ENCODE measurements at regions not wholly inside any gene's neighbourhood (a gene's known extent, or its start where the extent isn't known, plus 50 kb on each side); places are given as distances from the start of the nearest gene placed in this dataset.
A peak's percentile ranks its signal among the peaks of the same experiment; 100 is the strongest.

DNA sequence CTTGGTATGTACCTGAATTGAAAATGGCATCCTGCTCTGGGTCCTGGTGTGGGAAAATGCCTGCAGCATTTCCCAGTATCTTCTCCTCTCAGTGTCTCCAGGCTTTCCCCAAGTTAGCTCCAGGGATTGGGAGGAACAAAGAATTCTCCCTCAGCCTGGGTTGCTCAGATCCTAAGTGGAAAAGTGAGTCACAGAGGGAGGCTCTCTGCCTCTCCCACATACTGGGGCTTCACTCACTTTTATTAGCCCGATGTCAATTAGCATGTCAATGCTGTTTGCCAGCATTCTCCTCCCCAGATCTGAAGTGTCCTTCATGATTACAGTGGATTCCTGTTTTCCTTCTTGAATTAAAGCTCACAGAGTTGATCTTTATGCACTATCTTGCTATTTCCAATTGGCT, 655.0 kb downstream of the EPHA3 start:
- 63% methylated on average over 1 of the region's 1 CpG for WGBS (ENCODE audit: insufficient coverage)
- Histone ChIP-seq H3K9ac (ENCODE audit: insufficient read depth, low read length, poor library complexity, severe bottlenecking) (no peak overlapping the region), H2AFZ (ENCODE audit: insufficient read depth, low read depth, low read length, poor library complexity, severe bottlenecking) (no peak overlapping the region), H3K4me2 (replicated peaks; ENCODE audit: extremely low read depth, low read length, poor library complexity, severe bottlenecking) (no peak overlapping the region), H3K9me3 (replicated peaks in 1 of 2; ENCODE audit: control insufficient read depth in 1 of 2, insufficient read depth in 1 of 2, low read length in 2 of 2) (peaks cover 0 to 19% of the 10 kb centered on the region in 2 donors), H3K4me1 (ENCODE audit: control insufficient read depth in 1 of 2, insufficient read depth in 2 of 2, low read length in 2 of 2) (no peaks in the 10 kb centered on the region), H3K27me3 (ENCODE audit: control insufficient read depth in 2 of 2, insufficient read depth in 2 of 2, low read length in 2 of 2) (no peaks in the 10 kb centered on the region), H3K27ac (ENCODE audit: low read depth in 1 of 2, low read length in 2 of 2) (no peak overlapping the region), H3K36me3 (replicated peaks in 1 of 2; ENCODE audit: control insufficient read depth in 1 of 2, insufficient read depth in 2 of 2, low read length in 2 of 2) (no peaks in the 10 kb centered on the region), H3K4me3 (replicated peaks in 1 of 3; ENCODE audit: low read depth in 2 of 3, low read length in 3 of 3) (no peak overlapping the region), H3K79me2 (ENCODE audit: insufficient read depth, low read length) (no peaks in the 10 kb centered on the region), H4K20me1 (ENCODE audit: insufficient read depth, low read length) (no peaks in the 10 kb centered on the region)
- no peaks in the 10 kb centered on the region for H3K4me1 Mint-ChIP-seq
- H3K27me3 Mint-ChIP-seq (ENCODE audit: low read depth in 3 of 3) = no peaks in the 10 kb centered on the region
- intact Hi-C loops (cut with micrococcal nuclease) = no loop called here
- DNase-seq = no peak
- TF ChIP-seq, protein P1, sequence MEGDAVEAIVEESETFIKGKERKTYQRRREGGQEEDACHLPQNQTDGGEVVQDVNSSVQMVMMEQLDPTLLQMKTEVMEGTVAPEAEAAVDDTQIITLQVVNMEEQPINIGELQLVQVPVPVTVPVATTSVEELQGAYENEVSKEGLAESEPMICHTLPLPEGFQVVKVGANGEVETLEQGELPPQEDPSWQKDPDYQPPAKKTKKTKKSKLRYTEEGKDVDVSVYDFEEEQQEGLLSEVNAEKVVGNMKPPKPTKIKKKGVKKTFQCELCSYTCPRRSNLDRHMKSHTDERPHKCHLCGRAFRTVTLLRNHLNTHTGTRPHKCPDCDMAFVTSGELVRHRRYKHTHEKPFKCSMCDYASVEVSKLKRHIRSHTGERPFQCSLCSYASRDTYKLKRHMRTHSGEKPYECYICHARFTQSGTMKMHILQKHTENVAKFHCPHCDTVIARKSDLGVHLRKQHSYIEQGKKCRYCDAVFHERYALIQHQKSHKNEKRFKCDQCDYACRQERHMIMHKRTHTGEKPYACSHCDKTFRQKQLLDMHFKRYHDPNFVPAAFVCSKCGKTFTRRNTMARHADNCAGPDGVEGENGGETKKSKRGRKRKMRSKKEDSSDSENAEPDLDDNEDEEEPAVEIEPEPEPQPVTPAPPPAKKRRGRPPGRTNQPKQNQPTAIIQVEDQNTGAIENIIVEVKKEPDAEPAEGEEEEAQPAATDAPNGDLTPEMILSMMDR (IDR thresholded peaks at IDR 0.05) = no peak
- no peak overlapping the region for H3K27ac Mint-ChIP-seq
- H3K36me3 Mint-ChIP-seq = no peaks in the 10 kb centered on the region
- H3K4me3 Mint-ChIP-seq = no peak overlapping the region
- H3K9me3 Mint-ChIP-seq = peaks cover 0 to 12% (median 5%) of the 10 kb centered on the region in 7 donors

DNA sequence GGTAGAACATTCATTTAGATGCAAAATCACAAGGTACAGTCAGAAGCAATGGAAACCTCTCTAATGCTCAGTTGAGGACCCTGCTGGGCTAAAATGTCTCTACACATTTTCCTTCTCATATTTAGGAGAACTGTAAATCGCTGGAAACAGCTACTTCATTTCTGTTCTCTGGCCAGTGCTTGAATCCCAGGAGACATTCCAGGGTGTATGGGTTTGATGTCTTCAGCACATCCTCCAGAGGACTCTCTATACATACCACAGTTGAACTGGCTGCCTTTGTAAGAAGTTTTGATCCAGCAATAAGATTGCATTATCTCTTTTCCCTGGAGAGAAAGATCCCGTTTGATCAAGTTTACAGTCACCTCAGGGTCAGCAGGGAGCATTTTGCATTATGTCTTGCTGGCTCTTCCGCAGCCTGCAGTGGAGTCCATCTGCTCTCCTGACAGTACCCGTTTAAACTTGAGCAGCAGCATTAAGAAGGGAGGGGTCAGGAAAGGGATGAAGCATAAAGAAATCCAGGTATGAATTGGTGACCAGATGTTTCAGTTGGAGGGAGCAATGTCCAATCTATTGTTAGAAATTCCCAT, 676.0 kb downstream of the EPHA3 start:
- no peak for DNase-seq
- Mint-ChIP-seq H3K27ac (peak overlapping the region in 1 of 7 donors; percentile 21), H3K36me3 (no peaks in the 10 kb centered on the region), H3K27me3 (ENCODE audit: low read depth in 3 of 3) (no peaks in the 10 kb centered on the region), H3K4me1 (no peaks in the 10 kb centered on the region), H3K4me3 (no peak overlapping the region), H3K9me3 (peaks cover 0 to 6% (median 2%) of the 10 kb centered on the region in 7 donors)
- Histone ChIP-seq H3K27ac (ENCODE audit: low read depth in 1 of 2, low read length in 2 of 2) (no peak overlapping the region), H4K20me1 (ENCODE audit: insufficient read depth, low read length) (no peaks in the 10 kb centered on the region), H3K4me2 (replicated peaks; ENCODE audit: extremely low read depth, low read length, poor library complexity, severe bottlenecking) (no peak overlapping the region), H3K4me3 (replicated peaks in 1 of 3; ENCODE audit: low read depth in 2 of 3, low read length in 3 of 3) (no peak overlapping the region), H3K9me3 (replicated peaks in 1 of 2; ENCODE audit: control insufficient read depth in 1 of 2, insufficient read depth in 1 of 2, low read length in 2 of 2) (no peaks in the 10 kb centered on the region), H3K9ac (ENCODE audit: insufficient read depth, low read length, poor library complexity, severe bottlenecking) (no peak overlapping the region), H2AFZ (ENCODE audit: insufficient read depth, low read depth, low read length, poor library complexity, severe bottlenecking) (no peak overlapping the region), H3K27me3 (ENCODE audit: control insufficient read depth in 2 of 2, insufficient read depth in 2 of 2, low read length in 2 of 2) (no peaks in the 10 kb centered on the region), H3K36me3 (replicated peaks in 1 of 2; ENCODE audit: control insufficient read depth in 1 of 2, insufficient read depth in 2 of 2, low read length in 2 of 2) (no peaks in the 10 kb centered on the region), H3K79me2 (ENCODE audit: insufficient read depth, low read length) (no peaks in the 10 kb centered on the region), H3K4me1 (ENCODE audit: control insufficient read depth in 1 of 2, insufficient read depth in 2 of 2, low read length in 2 of 2) (no peaks in the 10 kb centered on the region)
- TF ChIP-seq, protein P1 (IDR thresholded peaks at IDR 0.05) = no peak
- WGBS (ENCODE audit: insufficient coverage) = 60% methylated on average over 3 of the region's 4 CpGs
- intact Hi-C loops (cut with micrococcal nuclease) = no loop called here
